IPS-20b (cell line): ENCODE measurements at regions not wholly inside any gene's neighbourhood (a gene's known extent, or its start where the extent isn't known, plus 50 kb on each side); places are given as distances from the start of the nearest gene placed in this dataset.
"Not testable (repeated sequence)": the region's sequence is repeated elsewhere in the genome, so short reads cannot be mapped to it uniquely, and the experiment has no call there.

Experiments used
- H3K27ac ChIP-seq: one replicate; pipeline ENCODE4 v1.5.1; 2013; ENCODE audit warnings: low read length
- H3K27me3 ChIP-seq: 2 replicates; pipeline ENCODE4 v1.6.1; 2013; ENCODE audit warnings: mild to moderate bottlenecking, low read length, inconsistent platforms; ENCODE audit not compliant: insufficient read depth
- H3K36me3 ChIP-seq: 2 replicates; pipeline ENCODE4 v1.6.1; 2013; ENCODE audit warnings: low read depth, mild to moderate bottlenecking, inconsistent platforms, low read length, moderate library complexity; ENCODE audit not compliant: insufficient read depth
- H3K4me1 ChIP-seq: 2 replicates; pipeline ENCODE4 v1.6.1; 2013; ENCODE audit warnings: mild to moderate bottlenecking, control low read depth, inconsistent platforms, low read length, moderate library complexity; ENCODE audit not compliant: insufficient read depth
- H3K4me3 ChIP-seq: 2 replicates; pipeline ENCODE4 v1.5.1; 2013; ENCODE audit warnings: mild to moderate bottlenecking, low read length, inconsistent platforms
- H3K9ac ChIP-seq: 2 replicates; pipeline ENCODE4 v1.6.1; 2013; ENCODE audit warnings: low read depth, mild to moderate bottlenecking, inconsistent platforms, low read length, moderate library complexity
- H3K9me3 ChIP-seq: 2 replicates; pipeline ENCODE4 v1.6.1; 2013; ENCODE audit warnings: mild to moderate bottlenecking, low read depth, low read length, inconsistent platforms; ENCODE audit not compliant: insufficient read depth

GRCh38 chr13:79904581-79904980 is 423.6 kb downstream of the NDFIP2 start:
- Histone ChIP-seq H3K27ac (no peak overlapping the region), H3K9ac (no peak overlapping the region), H3K27me3 (no peaks in the 10 kb centered on the region), H3K36me3 (no peaks in the 10 kb centered on the region), H3K4me1 (no peaks in the 10 kb centered on the region), H3K9me3 (no peaks in the 10 kb centered on the region), H3K4me3 (no peak overlapping the region)

- H3K9ac ChIP-seq, result no peak overlapping the region
- H3K27ac ChIP-seq, result no peak overlapping the region
- no peak overlapping the region for H3K4me3 ChIP-seq
- no peaks in the 10 kb centered on the region for H3K27me3 ChIP-seq
- H3K36me3 ChIP-seq, result no peaks in the 10 kb centered on the region
- H3K4me1 ChIP-seq, result no peaks in the 10 kb centered on the region
- no peaks in the 10 kb centered on the region for H3K9me3 ChIP-seq
Observed at GRCh38 chr13:79901336-79901735, 420.4 kb downstream of the NDFIP2 start.

- Histone ChIP-seq H3K27me3 (no peaks in the 10 kb centered on the region), H3K4me1 (no peaks in the 10 kb centered on the region), H3K9me3 (no peaks in the 10 kb centered on the region), H3K36me3 (no peaks in the 10 kb centered on the region), H3K4me3 (no peak overlapping the region), H3K27ac (no peak overlapping the region), H3K9ac (no peak overlapping the region)
Observed at GRCh38 chr13:79900356-79900755, 419.4 kb downstream of the NDFIP2 start.

GRCh38 chr13:79898996-79899395 is 418.0 kb downstream of the NDFIP2 start:
- H3K27ac ChIP-seq, result no peak overlapping the region
- no peaks in the 10 kb centered on the region for H3K4me1 ChIP-seq
- no peaks in the 10 kb centered on the region for H3K9me3 ChIP-seq
- no peak overlapping the region for H3K4me3 ChIP-seq
- no peaks in the 10 kb centered on the region for H3K27me3 ChIP-seq
- no peak overlapping the region for H3K9ac ChIP-seq
- no peaks in the 10 kb centered on the region for H3K36me3 ChIP-seq

DNA sequence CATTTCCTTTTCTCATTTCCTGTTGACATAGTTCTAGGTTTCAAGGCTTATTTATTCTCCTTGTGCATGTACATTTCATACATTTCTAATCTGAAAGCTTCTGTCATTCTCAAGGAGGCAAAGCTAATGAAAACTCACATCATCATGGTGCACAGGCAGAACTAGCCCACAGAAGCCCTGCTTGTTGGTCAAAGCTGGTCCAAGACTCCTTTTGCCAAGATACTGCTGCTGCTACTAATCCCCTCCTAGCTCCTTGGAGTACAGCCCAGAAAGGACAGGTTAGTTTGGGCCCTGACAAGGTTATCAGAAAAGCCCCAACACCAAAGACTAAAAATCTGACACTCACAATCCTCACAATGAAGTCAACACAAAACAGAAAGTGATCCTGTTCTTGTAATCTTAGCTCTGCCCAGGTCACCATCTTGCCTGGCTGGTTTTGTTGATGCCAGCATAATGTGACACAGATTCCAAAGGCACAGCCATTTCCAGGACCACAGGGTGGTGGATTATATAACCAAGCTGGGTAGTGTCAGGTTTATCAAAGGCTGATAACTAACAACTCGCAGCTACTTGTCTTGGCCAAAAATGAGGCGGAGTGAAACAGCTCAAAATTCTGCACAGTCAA is 417.4 kb downstream of the NDFIP2 start:
- Histone ChIP-seq H3K4me1 (no peaks in the 10 kb centered on the region), H3K27ac (no peak overlapping the region), H3K9ac (no peak overlapping the region), H3K4me3 (no peak overlapping the region), H3K36me3 (no peaks in the 10 kb centered on the region), H3K27me3 (no peaks in the 10 kb centered on the region), H3K9me3 (no peaks in the 10 kb centered on the region)

DNA sequence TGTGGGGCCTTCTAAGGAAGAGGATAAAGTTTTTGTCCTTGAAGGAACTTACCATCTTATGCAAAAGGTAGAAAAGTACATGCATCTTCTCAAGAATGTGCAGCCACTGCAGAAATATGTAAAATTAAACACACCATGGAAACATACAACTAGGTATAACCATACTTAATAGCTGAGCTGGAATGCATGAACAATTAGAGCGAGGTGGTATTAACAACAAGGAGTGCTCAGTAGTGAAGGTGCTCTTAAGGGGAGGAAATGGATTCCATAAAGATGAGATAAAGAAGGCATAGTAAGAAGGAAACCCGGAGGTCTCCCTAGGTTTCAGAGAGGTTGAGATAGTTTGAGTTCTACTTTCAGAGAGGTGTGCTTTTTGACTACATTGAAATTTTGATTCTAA is 415.9 kb downstream of the NDFIP2 start:
- no peaks in the 10 kb centered on the region for H3K36me3 ChIP-seq
- H3K27me3 ChIP-seq, result no peaks in the 10 kb centered on the region
- no peak overlapping the region for H3K9ac ChIP-seq
- H3K27ac ChIP-seq, result no peak overlapping the region
- no peaks in the 10 kb centered on the region for H3K9me3 ChIP-seq
- H3K4me3 ChIP-seq, result no peak overlapping the region
- no peaks in the 10 kb centered on the region for H3K4me1 ChIP-seq

GRCh38 chr13:79895416-79895815 is 414.5 kb downstream of the NDFIP2 start:
- Histone ChIP-seq H3K4me1 (no peaks in the 10 kb centered on the region), H3K4me3 (no peak overlapping the region), H3K36me3 (no peaks in the 10 kb centered on the region), H3K9ac (no peak overlapping the region), H3K27ac (no peak overlapping the region), H3K9me3 (no peaks in the 10 kb centered on the region), H3K27me3 (no peaks in the 10 kb centered on the region)

DNA sequence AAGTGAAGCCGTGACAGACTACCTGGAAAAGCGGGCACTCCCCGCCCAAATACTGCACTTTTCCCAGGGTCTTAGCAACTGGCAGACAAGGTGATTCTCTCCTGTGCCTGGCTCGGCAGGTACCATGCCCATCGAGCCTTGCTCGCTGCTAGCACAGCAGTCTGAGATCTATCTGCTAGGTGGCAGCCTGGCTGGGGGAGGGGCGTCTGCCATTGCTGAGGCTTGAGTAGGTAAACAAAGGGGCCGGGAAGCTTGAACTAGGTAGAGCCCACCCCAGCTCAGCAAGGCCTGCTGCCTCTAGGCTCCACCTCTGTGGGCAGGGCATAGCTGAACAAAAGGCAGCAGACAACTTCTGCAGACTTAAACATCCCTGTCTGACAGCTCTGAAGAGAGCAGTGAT is 406.3 kb downstream of the NDFIP2 start:
- H3K27ac ChIP-seq, H3K9ac ChIP-seq, H3K9me3 ChIP-seq, H3K4me1 ChIP-seq, H3K27me3 ChIP-seq, H3K36me3 ChIP-seq, H3K4me3 ChIP-seq: not testable (repeated sequence)

- Histone ChIP-seq H3K9me3 (no peaks in the 10 kb centered on the region; the same call in 1 of the 2 replicates), H3K27me3 (no peaks in the 10 kb centered on the region), H3K36me3 (no peaks in the 10 kb centered on the region), H3K4me3 (no peak overlapping the region), H3K4me1 (no peaks in the 10 kb centered on the region; the same call in 1 of the 2 replicates), H3K27ac (no peak overlapping the region), H3K9ac (no peak overlapping the region)
Observed at GRCh38 chr13:79886601-79887000, 405.6 kb downstream of the NDFIP2 start.

DNA sequence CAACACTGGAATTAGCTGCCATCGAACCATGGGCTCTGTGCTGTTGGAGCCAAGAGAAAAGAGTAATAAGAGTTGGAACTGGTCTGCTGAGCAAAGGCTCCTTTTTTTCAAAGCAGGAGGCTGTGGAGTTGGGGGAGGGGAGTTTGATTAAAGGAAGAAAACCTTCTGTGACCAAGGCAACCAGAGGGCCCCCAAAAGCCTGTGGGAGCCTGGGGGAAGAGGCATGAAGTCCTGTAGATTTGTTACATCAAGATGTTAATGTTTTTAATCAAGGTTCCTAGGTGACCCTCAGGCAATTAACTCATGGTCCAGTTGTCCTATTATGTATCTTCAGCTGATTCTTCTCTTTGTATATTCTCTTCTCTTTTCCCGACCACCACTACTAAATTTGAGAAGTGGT is 403.9 kb downstream of the NDFIP2 start:
- H3K9ac ChIP-seq, result no peak overlapping the region

GRCh38 chr13:79883216-79883615 is 402.3 kb downstream of the NDFIP2 start:
- H3K4me3 ChIP-seq, result no peak overlapping the region
- no peaks in the 10 kb centered on the region for H3K27me3 ChIP-seq
- H3K27ac ChIP-seq, result no peak overlapping the region
- no peak overlapping the region for H3K9ac ChIP-seq
- H3K9me3 ChIP-seq, result no peaks in the 10 kb centered on the region; the same call in 1 of the 2 replicates
- H3K36me3 ChIP-seq, result no peaks in the 10 kb centered on the region
- H3K4me1 ChIP-seq, result no peaks in the 10 kb centered on the region; the same call in 1 of the 2 replicates

More for the DNA sequence above, 403.9 kb downstream of the NDFIP2 start:
- no peaks in the 10 kb centered on the region; the same call in 1 of the 2 replicates for H3K9me3 ChIP-seq
- no peak overlapping the region for H3K27ac ChIP-seq
- no peak overlapping the region for H3K4me3 ChIP-seq
- H3K27me3 ChIP-seq, result no peaks in the 10 kb centered on the region
- no peaks in the 10 kb centered on the region; the same call in 1 of the 2 replicates for H3K4me1 ChIP-seq
- no peaks in the 10 kb centered on the region for H3K36me3 ChIP-seq

DNA sequence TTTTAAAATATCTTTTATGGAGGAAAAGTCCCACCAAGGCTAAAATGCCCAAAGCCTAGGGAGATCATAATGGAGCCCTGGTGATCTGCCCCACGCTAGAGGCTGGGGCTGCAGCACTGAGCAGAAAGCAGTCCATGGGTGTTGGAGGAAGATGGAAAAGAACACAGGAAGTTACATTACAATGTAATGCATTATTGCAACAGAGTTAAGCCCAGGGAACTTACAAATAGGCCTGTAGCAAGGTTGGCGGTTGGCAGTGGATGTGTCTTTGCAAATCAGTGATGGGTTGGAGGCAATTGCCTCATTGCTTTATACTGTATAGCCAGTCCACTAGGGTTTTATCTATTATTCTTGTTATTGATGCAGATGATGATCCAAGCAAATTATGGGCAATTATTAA is 399.9 kb downstream of the NDFIP2 start:
- Histone ChIP-seq H3K27ac (no peak overlapping the region), H3K9me3 (no peaks in the 10 kb centered on the region; the same call in 1 of the 2 replicates), H3K27me3 (no peaks in the 10 kb centered on the region), H3K4me1 (peaks cover 4% of the 10 kb centered on the region; the same call in 1 of the 2 replicates), H3K4me3 (no peak overlapping the region), H3K9ac (no peak overlapping the region), H3K36me3 (no peaks in the 10 kb centered on the region)
